Dermis blood vessel endothelial cell (primary cell): ENCODE measurements at regions not wholly inside any gene's neighbourhood (a gene's known extent, or its start where the extent isn't known, plus 50 kb on each side); places are given as distances from the start of the nearest gene placed in this dataset.

Experiments
- DNase-seq: peaks from one replicate; pipeline ENCODE4 v3.0.0; 2010

DNA sequence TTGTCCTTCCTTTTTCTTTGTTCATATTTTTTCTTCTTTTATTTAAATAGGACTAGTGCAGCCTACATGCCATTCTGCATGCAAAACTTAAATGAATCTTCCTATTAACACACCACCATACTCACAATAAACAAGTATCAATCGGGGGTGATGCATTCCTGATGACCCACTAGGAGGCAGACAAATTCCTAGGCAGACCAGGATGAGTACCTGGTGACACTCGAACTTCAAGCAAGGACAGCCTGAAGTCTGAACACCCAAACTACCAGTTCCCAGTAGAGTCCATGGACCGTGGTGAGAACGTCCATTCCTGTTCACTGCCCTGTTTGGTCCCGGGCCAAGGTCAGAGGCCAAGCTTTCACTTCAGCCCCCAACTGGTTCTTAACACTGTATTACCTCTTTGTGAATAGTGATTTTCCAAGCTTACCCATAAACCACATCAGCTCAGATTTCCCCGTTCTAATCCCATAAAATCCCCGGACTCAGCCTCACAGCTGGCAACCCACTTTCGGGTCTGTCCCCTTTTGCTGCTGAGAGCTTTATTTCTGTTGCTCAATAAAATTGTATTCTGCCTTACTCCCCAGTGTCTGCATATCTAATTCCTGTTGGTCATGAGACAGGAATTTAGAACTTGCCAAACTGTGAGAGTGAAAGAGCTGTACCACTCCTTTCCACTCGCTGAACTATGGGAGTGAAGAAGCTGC is 1286.6 kb downstream of the FSTL5 start:
- DNase-seq: no peak

DNA sequence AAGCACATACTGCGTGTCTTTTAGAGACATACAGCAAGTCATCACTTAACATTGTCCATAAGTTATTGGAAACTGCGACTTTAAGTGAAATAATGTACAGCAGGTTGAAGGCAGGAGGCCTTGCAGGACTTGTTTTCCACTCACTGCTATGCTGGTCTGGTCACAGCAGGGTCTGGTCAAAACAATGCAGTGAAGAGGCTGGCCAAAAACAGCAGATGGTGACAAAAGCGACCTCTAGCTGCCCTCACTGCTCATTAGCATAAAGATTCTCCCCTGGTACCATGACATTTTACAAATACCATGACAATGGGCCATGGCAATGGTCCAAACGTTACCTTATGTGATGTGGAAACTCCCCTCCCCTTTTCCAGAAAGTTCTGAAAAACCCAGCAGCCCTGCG is 1283.6 kb downstream of the FSTL5 start:
- DNase-seq: no peak

- DNase-seq: no peak
These were observed 1276.1 kb downstream of the FSTL5 start for GRCh38 chr4:160887668-160888067.

- no peak for DNase-seq
These were observed 1269.7 kb downstream of the FSTL5 start for GRCh38 chr4:160894128-160894527.

GRCh38 chr4:160894809-160895208 is 1269.0 kb downstream of the FSTL5 start:
- DNase-seq: no peak

DNA sequence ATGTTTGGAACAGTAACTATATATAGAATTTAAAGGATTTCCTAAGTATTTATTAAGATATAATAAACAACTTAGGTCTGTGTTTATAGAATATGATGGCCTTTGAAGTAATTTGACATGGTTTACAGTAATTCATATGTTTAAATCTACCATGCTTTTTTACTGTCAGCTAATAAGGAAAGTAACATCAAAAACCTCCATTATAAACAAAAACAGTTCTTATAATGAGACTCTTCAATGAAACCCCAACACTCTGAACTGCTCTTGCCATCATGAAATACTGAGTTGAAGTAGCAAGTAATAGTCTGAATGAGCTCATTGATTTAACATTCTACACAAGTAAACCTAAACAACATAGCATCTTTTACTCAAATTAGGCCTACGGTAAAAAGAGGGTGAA is 1236.5 kb downstream of the FSTL5 start:
- no peak for DNase-seq

GRCh38 chr4:160928482-160928881 is 1235.3 kb downstream of the FSTL5 start:
- DNase-seq: no peak

DNA sequence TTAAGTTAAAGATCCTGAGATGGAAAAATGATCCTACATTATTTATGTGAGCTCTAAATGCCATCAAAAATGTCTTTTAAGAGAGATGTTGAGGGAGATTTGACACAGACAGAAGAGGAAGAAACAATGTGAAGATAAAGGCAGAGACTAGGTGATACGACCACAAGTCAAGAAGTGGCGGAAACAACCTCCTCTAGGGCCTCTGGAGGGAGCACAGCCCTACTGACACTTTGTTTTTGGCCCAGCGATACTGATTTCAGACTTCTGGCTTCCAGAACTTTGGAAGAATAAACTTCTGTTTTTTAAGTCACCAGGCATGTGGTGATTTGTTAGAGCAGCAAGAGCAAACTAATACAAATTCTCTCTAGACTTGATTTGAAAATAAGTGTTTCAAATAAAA is 1216.1 kb downstream of the FSTL5 start:
- no peak for DNase-seq

GRCh38 chr4:160956875-160957274 is 1206.9 kb downstream of the FSTL5 start:
- no peak for DNase-seq

GRCh38 chr4:160969925-160970324 is 1193.9 kb downstream of the FSTL5 start:
- no peak for DNase-seq

- no peak for DNase-seq
These were observed 1183.7 kb downstream of the FSTL5 start for GRCh38 chr4:160980091-160980490.

- DNase-seq: no peak
These were observed 1182.7 kb downstream of the FSTL5 start for GRCh38 chr4:160981083-160981482.

- no peak for DNase-seq
These were observed 1180.8 kb downstream of the FSTL5 start for GRCh38 chr4:160983035-160983434.

- DNase-seq: no peak
These were observed 1161.4 kb downstream of the FSTL5 start for GRCh38 chr4:161002386-161002785.

GRCh38 chr4:161003418-161004057 is 1160.3 kb downstream of the FSTL5 start:
- DNase-seq: no peak

- no peak for DNase-seq
These were observed 1158.1 kb downstream of the FSTL5 start for GRCh38 chr4:161005746-161006145.

DNA sequence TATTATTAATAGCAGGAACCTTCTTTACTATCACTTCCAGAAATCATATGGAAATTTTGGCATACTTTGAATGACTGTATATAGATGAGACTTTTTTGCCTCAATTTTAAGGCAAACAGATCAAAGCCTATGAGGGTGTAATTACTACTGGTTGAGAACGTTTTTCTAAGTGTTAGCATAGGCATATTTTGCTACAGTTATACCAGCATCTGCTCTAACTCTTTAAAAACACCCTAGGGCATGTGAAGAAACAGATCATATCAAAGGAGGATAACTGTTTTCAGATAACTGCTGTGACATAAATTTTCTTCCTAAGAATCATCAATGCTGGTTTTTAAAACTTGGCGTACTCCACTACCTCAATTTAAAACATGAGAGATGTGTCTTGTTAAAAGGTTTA is 1155.3 kb downstream of the FSTL5 start:
- DNase-seq: no peak

DNA sequence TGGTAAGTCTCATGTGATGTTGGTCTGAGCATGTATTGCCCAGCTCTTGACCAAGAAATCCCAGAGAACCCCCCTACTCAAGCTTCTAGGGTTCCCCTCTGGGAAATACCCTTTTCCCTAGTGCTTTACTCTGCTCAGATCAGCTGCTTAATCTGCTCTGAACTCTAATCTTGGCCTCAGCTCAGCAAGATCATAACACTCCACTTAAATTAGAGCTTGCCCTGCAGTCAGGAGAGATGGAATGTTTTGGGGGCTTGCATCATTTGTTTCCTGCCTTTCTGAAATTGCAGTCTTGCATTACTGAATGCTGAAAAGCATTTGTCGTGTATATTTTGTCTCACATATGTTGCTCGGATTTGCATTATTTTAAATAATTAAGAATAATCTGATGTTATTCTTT is 1153.6 kb downstream of the FSTL5 start:
- no peak for DNase-seq
